Thoracic aorta (tissue), 2 donors: ENCODE measurements at regions not wholly inside any gene's neighbourhood (a gene's known extent, or its start where the extent isn't known, plus 50 kb on each side); places are given as distances from the start of the nearest gene placed in this dataset.

ENCODE experiments used
- ATAC-seq: fragments of 150-250 bp; one replicate; pipeline ENCODE4 v1.8.0; 2017; ENCODE audit warnings: low read depth; ENCODE audit not compliant: insufficient number of reproducible peaks, low FRiP score
- DNase-seq: peaks from one replicate; pipeline ENCODE4 v3.0.0-alpha.2; 2020; ENCODE audit warnings: low spot score
- H3K27ac ChIP-seq, 2 donors: fragments of 200-600 bp; sonication (generic); 1 replicate in 1 of 2; 2 replicates in 1 of 2; pipeline ENCODE4 v1.5.1; 2016; ENCODE audit warnings: mild to moderate bottlenecking in 2 of 2, moderate library complexity in 2 of 2
- H3K27me3 ChIP-seq: fragments of 200-600 bp; sonication (generic); replicated peaks from 2 replicates; pipeline ENCODE4 v1.6.0; 2016; ENCODE audit warnings: mild to moderate bottlenecking; ENCODE audit not compliant: insufficient read depth
- H3K36me3 ChIP-seq: fragments of 200-600 bp; sonication (generic); one replicate; pipeline ENCODE4 v1.5.1; 2016
- H3K4me1 ChIP-seq, 2 donors: fragments of 200-600 bp; sonication (generic); 1 replicate in 1 of 2; 2 replicates in 1 of 2; pipeline versions ENCODE4 v1.5.1 to v1.6.0; 2016; ENCODE audit warnings: low read depth in 2 of 2, mild to moderate bottlenecking in 1 of 2; ENCODE audit not compliant: control insufficient read depth in 1 of 2
- H3K4me3 ChIP-seq: fragments of 200-600 bp; sonication (generic); 2 replicates; pipeline ENCODE4 v1.5.1; 2016; ENCODE audit warnings: mild to moderate bottlenecking
- H3K9me3 ChIP-seq: fragments of 200-600 bp; sonication (generic); 2 replicates; pipeline ENCODE4 v1.5.1; 2016
- TF ChIP-seq, protein P1 (sequence below): fragments of 200-600 bp; sonication (generic); IDR thresholded peaks from one replicate; pipeline ENCODE4 v1.5.1; 2019; ENCODE audit warnings: antibody characterized with exemption

DNA sequence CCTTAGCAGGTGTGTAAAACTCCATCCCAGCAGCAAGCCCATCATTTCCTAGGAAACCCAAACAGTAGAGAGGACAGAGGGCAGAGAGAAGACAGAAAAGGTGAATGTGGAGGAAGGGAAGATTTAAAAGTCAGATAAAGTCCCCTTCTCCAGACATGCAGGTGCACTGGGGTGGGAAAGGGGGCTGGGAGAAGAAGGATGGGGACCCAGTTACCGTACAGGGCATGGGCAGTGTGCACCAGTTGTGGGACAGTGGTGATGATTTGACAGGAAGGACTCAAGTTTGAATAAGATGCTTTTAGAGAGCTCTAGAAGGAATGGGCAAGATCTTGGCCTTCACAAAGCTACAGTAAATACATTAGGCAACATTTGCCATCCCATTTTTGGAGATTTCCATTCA lies 110.7 kb upstream of the PLXNA4 start:
- no peaks in the 10 kb centered on the region for H3K27me3 ChIP-seq
- no peak for ATAC-seq
- TF ChIP-seq, protein P1, sequence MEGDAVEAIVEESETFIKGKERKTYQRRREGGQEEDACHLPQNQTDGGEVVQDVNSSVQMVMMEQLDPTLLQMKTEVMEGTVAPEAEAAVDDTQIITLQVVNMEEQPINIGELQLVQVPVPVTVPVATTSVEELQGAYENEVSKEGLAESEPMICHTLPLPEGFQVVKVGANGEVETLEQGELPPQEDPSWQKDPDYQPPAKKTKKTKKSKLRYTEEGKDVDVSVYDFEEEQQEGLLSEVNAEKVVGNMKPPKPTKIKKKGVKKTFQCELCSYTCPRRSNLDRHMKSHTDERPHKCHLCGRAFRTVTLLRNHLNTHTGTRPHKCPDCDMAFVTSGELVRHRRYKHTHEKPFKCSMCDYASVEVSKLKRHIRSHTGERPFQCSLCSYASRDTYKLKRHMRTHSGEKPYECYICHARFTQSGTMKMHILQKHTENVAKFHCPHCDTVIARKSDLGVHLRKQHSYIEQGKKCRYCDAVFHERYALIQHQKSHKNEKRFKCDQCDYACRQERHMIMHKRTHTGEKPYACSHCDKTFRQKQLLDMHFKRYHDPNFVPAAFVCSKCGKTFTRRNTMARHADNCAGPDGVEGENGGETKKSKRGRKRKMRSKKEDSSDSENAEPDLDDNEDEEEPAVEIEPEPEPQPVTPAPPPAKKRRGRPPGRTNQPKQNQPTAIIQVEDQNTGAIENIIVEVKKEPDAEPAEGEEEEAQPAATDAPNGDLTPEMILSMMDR, result no peak
- no peaks in the 10 kb centered on the region for H3K9me3 ChIP-seq
- no peaks in the 10 kb centered on the region for H3K36me3 ChIP-seq
- H3K27ac ChIP-seq, result no peak overlapping the region
- no peak for DNase-seq
- H3K4me3 ChIP-seq, result no peak overlapping the region
- no peaks in the 10 kb centered on the region for H3K4me1 ChIP-seq

DNA sequence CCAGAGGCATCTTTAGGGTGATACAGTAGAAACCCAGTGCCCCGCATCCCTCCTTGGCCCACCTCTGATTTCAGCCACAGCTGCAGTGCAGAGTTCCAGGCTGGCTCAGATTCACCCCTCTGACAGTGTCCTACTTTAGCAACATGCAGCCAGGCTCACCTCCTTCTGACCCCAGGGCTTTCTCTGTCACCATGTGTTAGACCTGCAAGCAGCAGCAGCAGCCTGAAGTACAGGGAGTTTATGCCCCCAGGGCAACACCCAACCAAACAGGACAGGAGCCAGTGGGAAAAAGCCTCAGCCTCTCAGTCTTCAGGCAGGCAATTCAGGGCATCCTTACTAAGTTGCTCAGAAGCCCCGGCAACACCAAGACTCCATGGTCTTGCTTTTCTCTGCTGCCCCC lies 109.0 kb upstream of the PLXNA4 start:
- DNase-seq, result no peak

DNA sequence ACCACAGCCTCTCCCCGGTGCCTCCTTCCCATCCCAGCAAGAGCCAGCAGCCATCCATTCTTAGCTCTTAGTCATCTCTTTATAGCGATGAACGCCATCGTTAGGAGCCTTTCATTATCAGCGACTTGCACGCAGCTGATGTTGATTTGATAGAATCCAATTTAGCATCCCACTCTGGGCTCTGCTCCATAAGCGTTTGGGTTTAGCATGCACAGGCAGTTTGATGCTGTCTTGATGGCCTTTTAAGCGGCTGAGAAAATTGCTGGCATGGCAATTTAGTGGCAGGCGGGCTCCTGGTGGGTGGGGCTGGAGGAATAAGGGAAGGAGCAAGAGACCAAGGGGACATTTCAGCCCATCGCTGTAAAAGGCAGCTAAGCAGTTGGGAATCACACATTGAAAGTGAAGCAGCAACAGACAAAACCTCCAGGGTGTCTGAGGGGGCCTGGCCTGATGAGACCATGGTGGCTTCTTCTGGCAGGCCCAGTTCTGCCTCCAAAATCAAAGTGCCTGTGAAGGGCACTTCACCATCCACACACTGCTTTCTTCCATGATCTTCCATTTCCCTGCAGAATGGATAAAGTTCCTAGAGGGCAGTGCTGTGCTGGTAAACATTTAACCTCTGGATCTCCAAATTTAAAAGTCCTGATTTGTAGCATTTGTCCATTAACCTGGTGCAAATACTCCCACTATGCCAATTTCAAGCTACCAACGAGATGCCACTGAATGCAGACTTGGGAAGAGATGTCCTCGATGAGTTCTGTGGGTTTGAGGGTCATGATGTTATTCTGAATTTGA lies 107.8 kb upstream of the PLXNA4 start:
- no peak for ATAC-seq
- TF ChIP-seq, protein P1, result no peak
- Histone ChIP-seq H3K36me3 (no peaks in the 10 kb centered on the region), H3K4me1 (no peaks in the 10 kb centered on the region), H3K4me3 (no peak overlapping the region), H3K27ac (no peak overlapping the region), H3K9me3 (no peaks in the 10 kb centered on the region), H3K27me3 (no peaks in the 10 kb centered on the region)
- no peak for DNase-seq

More for the DNA sequence above, 109.0 kb upstream of the PLXNA4 start:
- Histone ChIP-seq H3K27me3 (no peaks in the 10 kb centered on the region), H3K36me3 (no peaks in the 10 kb centered on the region), H3K4me1 (no peaks in the 10 kb centered on the region), H3K27ac (no peak overlapping the region), H3K9me3 (no peaks in the 10 kb centered on the region), H3K4me3 (no peak overlapping the region)
- ATAC-seq, result no peak
- TF ChIP-seq, protein P1, result no peak

DNA sequence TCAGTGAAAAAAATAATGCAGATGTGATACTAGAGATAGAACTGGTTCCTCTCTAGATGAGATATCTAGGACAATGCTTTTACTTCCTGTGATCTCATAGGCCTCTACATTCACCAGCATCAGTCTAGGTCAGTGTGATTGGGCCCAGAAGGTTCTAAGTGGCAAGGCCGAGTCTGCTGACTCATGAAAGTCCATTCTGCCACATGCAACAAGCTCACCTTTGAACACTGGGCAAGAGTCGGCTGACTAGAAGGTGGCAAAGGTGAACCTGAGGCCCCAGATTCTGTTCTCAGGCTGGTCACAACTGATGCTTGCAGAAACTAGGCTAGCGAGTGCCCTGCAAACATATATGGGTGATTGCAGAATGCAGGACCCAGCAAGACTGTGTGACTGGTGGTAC lies 105.7 kb upstream of the PLXNA4 start:
- Histone ChIP-seq H3K9me3 (no peaks in the 10 kb centered on the region), H3K27ac (no peak overlapping the region), H3K4me3 (no peak overlapping the region), H3K4me1 (no peaks in the 10 kb centered on the region), H3K36me3 (no peaks in the 10 kb centered on the region), H3K27me3 (no peaks in the 10 kb centered on the region)
- TF ChIP-seq, protein P1, result no peak
- DNase-seq (no peak), ATAC-seq (no peak)

DNA sequence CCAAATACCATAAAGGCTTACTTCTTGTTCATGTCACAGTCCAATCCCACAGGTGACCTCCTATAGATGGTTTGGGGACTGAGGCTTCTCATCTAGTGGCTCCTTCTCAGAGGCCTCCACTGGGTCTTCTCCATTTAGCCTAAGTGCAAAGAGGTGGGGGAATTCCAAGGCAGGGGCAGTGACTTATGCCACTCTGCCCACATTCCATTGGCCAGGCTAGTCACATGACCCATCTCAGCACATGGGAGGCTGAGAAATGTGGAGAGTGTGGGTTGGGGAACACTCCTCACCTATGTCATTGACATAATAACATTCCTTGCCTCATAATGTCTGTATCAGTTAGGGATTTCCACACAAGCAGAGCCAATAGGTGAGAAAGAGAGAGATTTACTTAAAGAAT lies 104.3 kb upstream of the PLXNA4 start:
- Histone ChIP-seq H3K27me3 (no peaks in the 10 kb centered on the region), H3K9me3 (no peaks in the 10 kb centered on the region), H3K27ac (no peak overlapping the region), H3K4me3 (no peak overlapping the region), H3K4me1 (no peaks in the 10 kb centered on the region), H3K36me3 (no peaks in the 10 kb centered on the region)
- TF ChIP-seq, protein P1, result no peak
- ATAC-seq, result no peak
- DNase-seq, result no peak
